Astrocyte (in vitro differentiated cells and primary cell): ENCODE measurements at regions not wholly inside any gene's neighbourhood (a gene's known extent, or its start where the extent isn't known, plus 50 kb on each side); places are given as distances from the start of the nearest gene placed in this dataset.

Experiments
- DNase-seq: peaks from one replicate; pipeline ENCODE4 v3.0.0-alpha.2; 2010; ENCODE audit warnings: low read depth
- FAIRE-seq: peaks from 2 replicates; lab custom pipeline; 2011; peaks lifted over from hg19 to GRCh38; lab: Jason Lieb, UNC
- H2AFZ ChIP-seq: 2 replicates; pipeline ENCODE4 v1.6.0; 2012; ENCODE audit warnings: low read depth, low read length, inconsistent platforms
- H3K27ac ChIP-seq: 2 replicates; pipeline ENCODE4 v1.5.1; 2011; ENCODE audit warnings: low read depth, low read length, inconsistent platforms
- H3K27me3 ChIP-seq: 2 replicates; pipeline ENCODE4 v1.6.0; 2011; ENCODE audit warnings: low read length, inconsistent platforms; ENCODE audit not compliant: insufficient read depth
- H3K36me3 ChIP-seq: 2 replicates; pipeline ENCODE4 v1.5.1; 2011; ENCODE audit warnings: low read length, inconsistent platforms; ENCODE audit not compliant: insufficient read depth
- H3K4me1 ChIP-seq: 2 replicates; pipeline ENCODE4 v1.5.1; 2011; ENCODE audit warnings: low read length, inconsistent platforms; ENCODE audit not compliant: insufficient read depth
- H3K4me2 ChIP-seq: 2 replicates; pipeline ENCODE4 v1.6.0; 2012; ENCODE audit warnings: low read length, inconsistent platforms
- H3K4me3 ChIP-seq: 2 replicates; pipeline ENCODE4 v1.5.1; 2011; ENCODE audit warnings: low read depth, mild to moderate bottlenecking, low read length, inconsistent platforms; ENCODE audit not compliant: insufficient read depth
- H3K79me2 ChIP-seq: 2 replicates; pipeline ENCODE4 v1.6.0; 2012; ENCODE audit warnings: mild to moderate bottlenecking, low read length, inconsistent platforms; ENCODE audit not compliant: insufficient read depth
- H3K9ac ChIP-seq: 2 replicates; pipeline ENCODE4 v1.6.0; 2012; ENCODE audit warnings: mild to moderate bottlenecking, low read length, inconsistent platforms
- H3K9me3 ChIP-seq: 2 replicates; pipeline ENCODE4 v1.5.1; 2012; ENCODE audit warnings: low read depth, mild to moderate bottlenecking, low read length, inconsistent platforms; ENCODE audit not compliant: insufficient read depth
- H4K20me1 ChIP-seq: 2 replicates; pipeline ENCODE4 v1.6.0; 2012; ENCODE audit warnings: low read length, inconsistent platforms; ENCODE audit not compliant: insufficient read depth
- H3K27ac Mint-ChIP-seq: one replicate; pipeline ENCODE4 v1.8.0; 2021; ENCODE audit warnings: mild to moderate bottlenecking, mixed read lengths; ENCODE audit not compliant: unreplicated experiment
- H3K27me3 Mint-ChIP-seq: one replicate; pipeline ENCODE4 v1.8.0; 2021; ENCODE audit warnings: low read depth, mixed read lengths; ENCODE audit not compliant: unreplicated experiment
- H3K36me3 Mint-ChIP-seq: one replicate; pipeline ENCODE4 v1.8.0; 2021; ENCODE audit warnings: low read depth, mixed read lengths; ENCODE audit not compliant: unreplicated experiment
- H3K4me1 Mint-ChIP-seq: one replicate; pipeline ENCODE4 v1.8.0; 2021; ENCODE audit warnings: low read depth, mixed read lengths; ENCODE audit not compliant: unreplicated experiment
- H3K4me3 Mint-ChIP-seq: one replicate; pipeline ENCODE4 v1.8.0; 2021; ENCODE audit warnings: mild to moderate bottlenecking, moderate library complexity, mixed read lengths; ENCODE audit not compliant: unreplicated experiment
- H3K9me3 Mint-ChIP-seq: one replicate; pipeline ENCODE4 v1.8.0; 2021; ENCODE audit warnings: mild to moderate bottlenecking, mixed read lengths; ENCODE audit not compliant: unreplicated experiment
- CTCF ChIP-seq: IDR thresholded peaks from 2 replicates; pipeline ENCODE4 v1.5.1; 2011; ENCODE audit warnings: low read depth, mild to moderate bottlenecking, inconsistent platforms, low read length, moderate library complexity; ENCODE audit not compliant: insufficient read depth
- EZH2 ChIP-seq: IDR thresholded peaks from 2 replicates; pipeline ENCODE4 v1.6.1; 2012; ENCODE audit warnings: mild to moderate bottlenecking, low read length, inconsistent platforms; ENCODE audit not compliant: insufficient read depth

DNA sequence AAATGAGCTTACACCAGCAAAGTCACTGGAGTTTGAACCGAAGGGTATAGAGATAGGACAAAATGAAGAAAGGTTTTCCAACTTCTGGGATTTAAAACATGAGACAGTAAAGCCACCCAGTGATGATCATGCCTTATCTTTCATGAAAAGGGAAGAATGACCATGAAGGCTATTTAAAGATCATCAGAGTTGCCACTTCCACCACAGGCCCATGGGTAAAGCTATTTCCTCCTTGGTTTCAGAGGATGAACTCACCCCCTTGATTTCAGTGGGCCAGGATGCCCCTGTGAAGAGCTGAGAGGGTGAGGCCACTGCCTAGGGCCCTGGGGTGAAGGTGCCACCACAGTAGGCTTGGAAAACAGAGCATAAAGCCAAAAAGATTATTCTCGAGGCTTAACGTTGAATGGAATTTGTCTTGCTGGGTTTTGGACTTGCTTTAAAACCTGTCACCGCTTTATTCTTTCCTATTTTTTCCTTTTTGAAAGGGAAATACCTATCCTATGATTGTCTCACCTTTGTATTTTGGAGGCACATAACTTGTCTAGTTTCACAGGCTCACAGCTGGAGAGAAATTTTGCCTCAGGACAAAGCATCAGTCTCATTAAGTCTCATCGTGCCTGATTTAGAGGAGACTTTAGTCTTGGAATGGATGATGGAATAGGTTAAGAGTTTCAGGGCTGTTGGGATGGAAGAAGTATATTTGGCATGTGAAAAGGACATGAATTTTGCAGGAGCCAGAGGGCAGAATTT is 254.0 kb downstream of the SNCA start:
- Histone ChIP-seq H3K27ac (no peak overlapping the region), H3K4me1 (no peaks in the 10 kb centered on the region), H3K36me3 (no peaks in the 10 kb centered on the region), H2AFZ (no peak overlapping the region), H4K20me1 (no peaks in the 10 kb centered on the region), H3K27me3 (no peaks in the 10 kb centered on the region), H3K9ac (no peak overlapping the region), H3K79me2 (no peaks in the 10 kb centered on the region), H3K4me3 (no peak overlapping the region), H3K4me2 (no peak overlapping the region), H3K9me3 (no peaks in the 10 kb centered on the region)
- Mint-ChIP-seq H3K27me3 (no peaks in the 10 kb centered on the region), H3K9me3 (no peaks in the 10 kb centered on the region), H3K4me1 (no peaks in the 10 kb centered on the region), H3K36me3 (no peaks in the 10 kb centered on the region), H3K4me3 (no peak overlapping the region), H3K27ac (no peak overlapping the region)
- FAIRE-seq (no peak), DNase-seq (no peak)
- TF ChIP-seq CTCF, result no peak
- no peak for TF ChIP-seq EZH2

DNA sequence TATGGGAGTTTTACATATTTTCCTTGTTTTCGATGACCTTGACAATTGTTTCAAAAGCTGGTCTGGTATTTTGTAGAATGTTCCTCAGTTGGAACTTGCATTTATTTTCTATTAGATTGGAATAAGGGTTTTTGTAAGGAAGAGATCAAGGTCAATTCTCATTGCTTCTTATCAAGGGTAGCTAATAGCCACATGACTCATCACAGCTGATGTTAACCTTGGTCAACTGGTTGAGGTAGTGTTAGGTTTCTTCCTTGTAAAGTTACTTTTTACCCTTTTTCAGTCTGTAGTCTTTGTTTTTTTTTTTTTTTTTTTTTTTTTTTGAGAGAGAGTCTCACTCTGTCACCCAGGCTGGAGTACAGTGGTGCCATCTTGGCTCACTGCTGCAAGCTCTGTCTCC is 257.2 kb downstream of the SNCA start:
- TF ChIP-seq CTCF (no peak), EZH2 (no peak)
- Histone ChIP-seq H3K36me3 (no peaks in the 10 kb centered on the region), H3K4me2 (no peak overlapping the region), H4K20me1 (no peaks in the 10 kb centered on the region), H3K27me3 (no peaks in the 10 kb centered on the region), H3K9me3 (no peaks in the 10 kb centered on the region), H2AFZ (no peak overlapping the region), H3K27ac (no peak overlapping the region), H3K79me2 (no peaks in the 10 kb centered on the region), H3K4me3 (no peak overlapping the region), H3K9ac (no peak overlapping the region), H3K4me1 (no peaks in the 10 kb centered on the region)
- H3K27ac Mint-ChIP-seq, result no peak overlapping the region
- no peaks in the 10 kb centered on the region for H3K9me3 Mint-ChIP-seq
- H3K27me3 Mint-ChIP-seq, result no peaks in the 10 kb centered on the region
- no peaks in the 10 kb centered on the region for H3K4me1 Mint-ChIP-seq
- FAIRE-seq (no peak), DNase-seq (no peak)
- H3K4me3 Mint-ChIP-seq, result no peak overlapping the region
- no peaks in the 10 kb centered on the region for H3K36me3 Mint-ChIP-seq

- H3K36me3 ChIP-seq, result no peaks in the 10 kb centered on the region
- H3K79me2 ChIP-seq, result no peaks in the 10 kb centered on the region
- H3K4me3 ChIP-seq, result no peak overlapping the region
- no peaks in the 10 kb centered on the region for H3K27me3 ChIP-seq
- H3K4me1 ChIP-seq, result no peaks in the 10 kb centered on the region
- Mint-ChIP-seq H3K4me3 (no peak overlapping the region), H3K36me3 (no peaks in the 10 kb centered on the region), H3K27ac (no peak overlapping the region), H3K27me3 (no peaks in the 10 kb centered on the region), H3K9me3 (no peaks in the 10 kb centered on the region), H3K4me1 (no peaks in the 10 kb centered on the region)
- no peak for TF ChIP-seq CTCF
- TF ChIP-seq EZH2, result no peak
- no peak overlapping the region for H3K9ac ChIP-seq
- no peak overlapping the region for H3K4me2 ChIP-seq
- FAIRE-seq (no peak), DNase-seq (no peak)
- H3K27ac ChIP-seq, result no peak overlapping the region
- no peaks in the 10 kb centered on the region for H4K20me1 ChIP-seq
- no peaks in the 10 kb centered on the region for H3K9me3 ChIP-seq
- no peak overlapping the region for H2AFZ ChIP-seq
These were observed 260.7 kb downstream of the SNCA start for GRCh38 chr4:89576246-89576645.
